ENCODE measurements at regions not wholly inside any gene's neighbourhood (a gene's known extent, or its start where the extent isn't known, plus 50 kb on each side); places are given as distances from the start of the nearest gene placed in this dataset.

- Histone ChIP-seq H3K4me3 (ENCODE audit: low read length) (no peak overlapping the region), H3K27ac (ENCODE audit: low read length) (peak overlapping the region; percentile 58), H3K27me3 (ENCODE audit: insufficient read depth, low read depth, low read length) (no peaks in the 10 kb centered on the region), H3K4me2 (ENCODE audit: low read length) (no peak overlapping the region), H4K20me1 (ENCODE audit: insufficient read depth) (no peaks in the 10 kb centered on the region), H2AFZ (ENCODE audit: low read depth, low read length) (no peak overlapping the region), H3K9me2 (ENCODE audit: insufficient read depth, low read length) (no peaks in the 10 kb centered on the region), H3K36me3 (ENCODE audit: insufficient read depth, low read length) (no peaks in the 10 kb centered on the region), H3K9ac (ENCODE audit: low read length) (no peak overlapping the region), H3K9me3 (ENCODE audit: low read length) (no peaks in the 10 kb centered on the region), H3K79me2 (replicated peaks; ENCODE audit: insufficient read depth, low read length) (no peaks in the 10 kb centered on the region), H3F3A (ENCODE audit: insufficient read depth, low read length, poor library complexity, severe bottlenecking) (no peaks in the 10 kb centered on the region)
- no peak for TF ChIP-seq RAD21 (conservative IDR thresholded peaks at IDR 0.05)
- TF ChIP-seq POLR2AphosphoS5 (IDR thresholded peaks at IDR 0.05): peak; percentile 54
- TF ChIP-seq REST (IDR thresholded peaks at IDR 0.05; ENCODE audit: borderline replicate concordance): peak; percentile 20
- no peak for TF ChIP-seq TAF1 (IDR thresholded peaks at IDR 0.05; ENCODE audit: low read depth)
- TF ChIP-seq, protein P1, sequence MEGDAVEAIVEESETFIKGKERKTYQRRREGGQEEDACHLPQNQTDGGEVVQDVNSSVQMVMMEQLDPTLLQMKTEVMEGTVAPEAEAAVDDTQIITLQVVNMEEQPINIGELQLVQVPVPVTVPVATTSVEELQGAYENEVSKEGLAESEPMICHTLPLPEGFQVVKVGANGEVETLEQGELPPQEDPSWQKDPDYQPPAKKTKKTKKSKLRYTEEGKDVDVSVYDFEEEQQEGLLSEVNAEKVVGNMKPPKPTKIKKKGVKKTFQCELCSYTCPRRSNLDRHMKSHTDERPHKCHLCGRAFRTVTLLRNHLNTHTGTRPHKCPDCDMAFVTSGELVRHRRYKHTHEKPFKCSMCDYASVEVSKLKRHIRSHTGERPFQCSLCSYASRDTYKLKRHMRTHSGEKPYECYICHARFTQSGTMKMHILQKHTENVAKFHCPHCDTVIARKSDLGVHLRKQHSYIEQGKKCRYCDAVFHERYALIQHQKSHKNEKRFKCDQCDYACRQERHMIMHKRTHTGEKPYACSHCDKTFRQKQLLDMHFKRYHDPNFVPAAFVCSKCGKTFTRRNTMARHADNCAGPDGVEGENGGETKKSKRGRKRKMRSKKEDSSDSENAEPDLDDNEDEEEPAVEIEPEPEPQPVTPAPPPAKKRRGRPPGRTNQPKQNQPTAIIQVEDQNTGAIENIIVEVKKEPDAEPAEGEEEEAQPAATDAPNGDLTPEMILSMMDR (IDR thresholded peaks at IDR 0.05; ENCODE audit: poor library complexity, severe bottlenecking): no peak
- TF ChIP-seq EP300 (conservative IDR thresholded peaks at IDR 0.05; ENCODE audit: poor library complexity, severe bottlenecking): peak; percentile 89
These were observed 95.4 kb upstream of the IGFBP7 start for GRCh38 chr4:57205580-57205979.

DNA sequence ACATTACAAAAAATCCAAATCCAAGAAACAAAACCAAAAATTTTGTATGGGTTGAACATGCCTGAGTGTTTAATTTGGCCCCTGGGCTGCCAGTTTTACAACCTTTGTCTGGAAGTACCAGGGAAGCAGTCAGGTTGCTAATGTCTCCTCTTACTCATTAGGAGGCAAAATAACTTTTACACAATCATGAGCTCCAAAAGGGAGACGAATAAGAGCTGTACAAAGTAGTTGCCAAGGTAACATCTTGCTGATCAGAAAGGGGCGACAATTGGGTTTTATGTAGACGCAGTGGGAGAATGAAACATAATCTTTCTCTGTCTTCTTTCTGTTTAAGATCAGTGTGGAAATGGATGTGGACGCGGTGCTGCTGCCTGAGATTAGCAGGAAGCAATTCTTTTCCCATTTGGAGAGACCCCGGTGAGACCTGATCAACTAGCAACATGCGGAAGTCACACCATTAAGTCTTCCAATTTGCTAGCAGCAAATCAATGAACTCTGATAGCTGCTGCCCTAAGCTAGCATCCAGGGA lies 90.7 kb upstream of the IGFBP7 start:
- H4K20me1 ChIP-seq (ENCODE audit: insufficient read depth): no peaks in the 10 kb centered on the region
- H3K4me2 ChIP-seq (ENCODE audit: low read length): peak overlapping the region; percentile 25
- no peaks in the 10 kb centered on the region for H3K36me3 ChIP-seq (ENCODE audit: insufficient read depth, low read length)
- H3K79me2 ChIP-seq (replicated peaks; ENCODE audit: insufficient read depth, low read length): no peaks in the 10 kb centered on the region
- no peak overlapping the region for H3K27ac ChIP-seq (ENCODE audit: low read length)
- TF ChIP-seq POLR2AphosphoS5 (IDR thresholded peaks at IDR 0.05): peak; percentile 28
- TF ChIP-seq RAD21 (conservative IDR thresholded peaks at IDR 0.05): no peak
- peak; percentile 14 for TF ChIP-seq EP300 (conservative IDR thresholded peaks at IDR 0.05; ENCODE audit: poor library complexity, severe bottlenecking)
- TF ChIP-seq, protein P1 (IDR thresholded peaks at IDR 0.05; ENCODE audit: poor library complexity, severe bottlenecking): no peak
- TF ChIP-seq REST (IDR thresholded peaks at IDR 0.05; ENCODE audit: borderline replicate concordance): peak; percentile 35
- H3K4me3 ChIP-seq (ENCODE audit: low read length): peak overlapping the region; percentile 29
- H3K27me3 ChIP-seq (ENCODE audit: insufficient read depth, low read depth, low read length): no peaks in the 10 kb centered on the region
- H3F3A ChIP-seq (ENCODE audit: insufficient read depth, low read length, poor library complexity, severe bottlenecking): no peaks in the 10 kb centered on the region
- H3K9me3 ChIP-seq (ENCODE audit: low read length): no peaks in the 10 kb centered on the region
- H3K9ac ChIP-seq (ENCODE audit: low read length): no peak overlapping the region
- H2AFZ ChIP-seq (ENCODE audit: low read depth, low read length): no peak overlapping the region
- no peaks in the 10 kb centered on the region for H3K9me2 ChIP-seq (ENCODE audit: insufficient read depth, low read length)
